Body of pancreas (tissue), 4 donors: ENCODE measurements at regions not wholly inside any gene's neighbourhood (a gene's known extent, or its start where the extent isn't known, plus 50 kb on each side); places are given as distances from the start of the nearest gene placed in this dataset.

ENCODE experiments used
- POLR2A ChIP-seq, 3 donors: fragments of 450-650 bp; IDR thresholded peaks; one replicate each; pipeline ENCODE4 v1.6.1; 2016; ENCODE audit warnings: antibody characterized with exemption in 3 of 3, mild to moderate bottlenecking in 2 of 3
- TF ChIP-seq, protein P1 (sequence below), 7 experiments: fragments of 450-650 bp in 4 of 7; fragments of 200-600 bp in 3 of 7; sonication (generic) in 3 of 7; IDR thresholded peaks; one replicate each; pipeline ENCODE4 v1.5.1; 2016 to 2019; ENCODE audit warnings: antibody characterized with exemption in 7 of 7

DNA sequence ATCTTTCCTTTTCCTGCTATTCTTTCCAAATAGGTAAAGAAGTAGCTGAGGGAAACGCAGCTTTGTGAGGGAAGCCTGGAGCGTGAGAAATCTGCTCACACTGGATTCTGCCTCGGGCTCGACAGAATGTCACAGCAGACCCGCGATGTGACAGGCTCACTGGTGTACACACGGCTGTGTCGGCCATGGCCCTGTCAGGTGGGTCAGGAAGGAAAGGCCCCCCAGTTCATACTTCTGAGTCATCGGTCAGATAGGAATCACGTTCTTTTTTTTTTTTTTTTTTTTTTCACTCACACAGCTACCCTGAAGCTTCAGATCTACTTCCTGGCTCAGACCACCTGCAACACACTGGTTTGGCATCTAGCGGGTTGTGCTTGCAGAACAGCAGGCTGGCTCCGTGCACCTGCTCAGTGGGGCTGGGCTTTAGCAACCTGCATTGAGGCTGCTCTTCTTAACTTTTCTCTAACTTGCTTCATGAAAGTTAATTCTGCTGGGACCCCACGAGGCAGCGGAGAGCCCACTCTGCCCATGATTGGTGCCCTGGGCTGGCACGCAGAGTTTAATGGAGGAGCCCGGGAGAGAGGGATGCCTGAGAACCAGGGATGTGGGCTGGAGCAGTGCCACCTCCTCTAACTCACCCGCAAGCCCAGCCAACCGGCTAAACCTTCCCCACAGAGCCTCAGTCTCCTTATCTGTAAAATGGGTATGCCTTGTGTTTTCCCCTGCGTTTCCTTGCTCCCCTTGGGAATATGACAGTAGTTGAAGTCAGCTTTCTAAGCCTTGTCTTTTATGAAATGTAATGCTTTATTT lies 61.5 kb upstream of the FNDC1 start:
- TF ChIP-seq, protein P1, sequence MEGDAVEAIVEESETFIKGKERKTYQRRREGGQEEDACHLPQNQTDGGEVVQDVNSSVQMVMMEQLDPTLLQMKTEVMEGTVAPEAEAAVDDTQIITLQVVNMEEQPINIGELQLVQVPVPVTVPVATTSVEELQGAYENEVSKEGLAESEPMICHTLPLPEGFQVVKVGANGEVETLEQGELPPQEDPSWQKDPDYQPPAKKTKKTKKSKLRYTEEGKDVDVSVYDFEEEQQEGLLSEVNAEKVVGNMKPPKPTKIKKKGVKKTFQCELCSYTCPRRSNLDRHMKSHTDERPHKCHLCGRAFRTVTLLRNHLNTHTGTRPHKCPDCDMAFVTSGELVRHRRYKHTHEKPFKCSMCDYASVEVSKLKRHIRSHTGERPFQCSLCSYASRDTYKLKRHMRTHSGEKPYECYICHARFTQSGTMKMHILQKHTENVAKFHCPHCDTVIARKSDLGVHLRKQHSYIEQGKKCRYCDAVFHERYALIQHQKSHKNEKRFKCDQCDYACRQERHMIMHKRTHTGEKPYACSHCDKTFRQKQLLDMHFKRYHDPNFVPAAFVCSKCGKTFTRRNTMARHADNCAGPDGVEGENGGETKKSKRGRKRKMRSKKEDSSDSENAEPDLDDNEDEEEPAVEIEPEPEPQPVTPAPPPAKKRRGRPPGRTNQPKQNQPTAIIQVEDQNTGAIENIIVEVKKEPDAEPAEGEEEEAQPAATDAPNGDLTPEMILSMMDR (IDR thresholded peaks at IDR 0.05) = no peak
- no peak for TF ChIP-seq POLR2A (IDR thresholded peaks at IDR 0.05)
